GM23338 (cell line): ENCODE measurements at regions not wholly inside any gene's neighbourhood (a gene's known extent, or its start where the extent isn't known, plus 50 kb on each side); places are given as distances from the start of the nearest gene placed in this dataset.

ENCODE experiments used
- ATAC-seq: fragments of 200-7000 bp; cut with Tn5 transposase; 3 replicates; pipeline ENCODE4 v1.9.1; 2020
- DNase-seq: peaks from one replicate; pipeline ENCODE4 v3.0.0-alpha.2; 2015; ENCODE audit warnings: low spot score
- H2AFZ ChIP-seq: fragments of 200-600 bp; sonication (generic); 2 replicates; pipeline ENCODE4 v1.8.0; 2016; ENCODE audit warnings: antibody characterized with exemption, mild to moderate bottlenecking, moderate library complexity
- H3F3A ChIP-seq: fragments of 200-600 bp; sonication (generic); replicated peaks from 2 replicates; pipeline ENCODE4 v1.8.0; 2017; ENCODE audit warnings: antibody characterized with exemption, mixed run types, low read depth
- H3K27ac ChIP-seq: fragments of 200-600 bp; sonication (generic); 2 replicates; pipeline ENCODE4 v1.6.1; 2016; ENCODE audit warnings: low read depth
- H3K27me3 ChIP-seq: fragments of 200-600 bp; sonication (generic); 2 replicates; pipeline ENCODE4 v1.8.0; 2016; ENCODE audit warnings: mild to moderate bottlenecking, mixed run types, moderate library complexity; ENCODE audit not compliant: insufficient read depth
- H3K36me3 ChIP-seq: fragments of 200-600 bp; sonication (generic); 2 replicates; pipeline ENCODE4 v1.8.0; 2016; ENCODE audit warnings: mild to moderate bottlenecking; ENCODE audit not compliant: insufficient read depth
- H3K4me1 ChIP-seq: fragments of 200-600 bp; sonication (generic); 2 replicates; pipeline ENCODE4 v1.8.0; 2016; ENCODE audit warnings: mild to moderate bottlenecking, moderate library complexity; ENCODE audit not compliant: insufficient read depth
- H3K4me2 ChIP-seq: fragments of 200-600 bp; sonication (generic); 2 replicates; pipeline ENCODE4 v1.7.1; 2017; ENCODE audit warnings: mixed run types
- H3K4me3 ChIP-seq: fragments of 200-600 bp; sonication (generic); 2 replicates; pipeline ENCODE4 v1.6.1; 2016; ENCODE audit warnings: mixed run types
- H3K79me2 ChIP-seq: fragments of 200-600 bp; sonication (generic); replicated peaks from 2 replicates; pipeline ENCODE4 v1.8.0; 2017; ENCODE audit warnings: mild to moderate bottlenecking; ENCODE audit not compliant: insufficient read depth
- H3K9me2 ChIP-seq: fragments of 200-600 bp; sonication (generic); 2 replicates; pipeline ENCODE4 v1.8.0; 2017; ENCODE audit not compliant: insufficient read depth
- H4K20me1 ChIP-seq: fragments of 200-600 bp; sonication (generic); replicated peaks from 2 replicates; pipeline ENCODE4 v1.8.0; 2017; ENCODE audit warnings: mild to moderate bottlenecking; ENCODE audit not compliant: insufficient read depth
- H3K27ac Mint-ChIP-seq: 2 replicates; pipeline ENCODE4 v1.8.0; 2020; ENCODE audit warnings: inconsistent platforms, mild to moderate bottlenecking, moderate library complexity, mixed read lengths
- H3K27me3 Mint-ChIP-seq: 3 replicates; pipeline ENCODE4 v1.8.0; 2022; ENCODE audit warnings: low read depth, mild to moderate bottlenecking, moderate library complexity, mixed read lengths, inconsistent platforms; ENCODE audit not compliant: insufficient read depth, poor library complexity
- H3K36me3 Mint-ChIP-seq: 3 replicates; pipeline ENCODE4 v1.8.0; 2021; ENCODE audit warnings: low read depth, mild to moderate bottlenecking, inconsistent platforms, moderate library complexity, mixed read lengths
- H3K4me1 Mint-ChIP-seq: 3 replicates; pipeline ENCODE4 v1.8.0; 2020; ENCODE audit warnings: mild to moderate bottlenecking, inconsistent platforms, mixed read lengths
- H3K4me3 Mint-ChIP-seq: 3 replicates; pipeline ENCODE4 v1.8.0; 2021; ENCODE audit warnings: moderate library complexity, mild to moderate bottlenecking, inconsistent platforms, mixed read lengths
- H3K9me3 Mint-ChIP-seq: 3 replicates; pipeline ENCODE4 v1.8.0; 2020; ENCODE audit warnings: moderate library complexity, mild to moderate bottlenecking, inconsistent platforms, mixed read lengths
- CREB1 ChIP-seq: fragments of 250-450 bp; sonication (Bioruptor Pico); IDR thresholded peaks from 2 replicates; pipeline ENCODE4 v1.5.0; 2020; ENCODE audit warnings: low read depth, mild to moderate bottlenecking, moderate library complexity
- CTCF ChIP-seq, 2 experiments: fragments of 200-600 bp in 1 of 2; sonication (generic) in 1 of 2; conservative IDR thresholded peaks; 2 replicates each; pipeline versions ENCODE4 v1.5.1 to v1.6.1; 2016 to 2017; ENCODE audit warnings: antibody characterized with exemption in 2 of 2, low read depth in 2 of 2, mild to moderate bottlenecking in 2 of 2, moderate library complexity in 1 of 2
- EZH2 ChIP-seq: fragments of 200-600 bp; sonication (generic); IDR thresholded peaks from one replicate; pipeline ENCODE4 v1.8.0; 2017; ENCODE audit warnings: antibody characterized with exemption, mild to moderate bottlenecking, low read depth; ENCODE audit not compliant: unreplicated experiment
- EZH2phosphoT487 ChIP-seq: fragments of 200-600 bp; sonication (generic); IDR thresholded peaks from one replicate; pipeline ENCODE4 v1.8.1; 2018; ENCODE audit warnings: antibody characterized with exemption; ENCODE audit not compliant: unreplicated experiment
- NANOG ChIP-seq: IDR thresholded peaks from 2 replicates; pipeline ENCODE4 v1.6.1; 2016; ENCODE audit warnings: antibody characterized with exemption, borderline replicate concordance
- REST ChIP-seq: IDR thresholded peaks from one replicate; pipeline ENCODE4 v1.6.1; 2018; ENCODE audit warnings: antibody characterized with exemption; ENCODE audit not compliant: unreplicated experiment
- ZNF331 ChIP-seq: fragments of 250-450 bp; sonication (Bioruptor Pico); IDR thresholded peaks from 2 replicates; pipeline ENCODE4 v1.5.0; 2020; ENCODE audit warnings: low read depth, mild to moderate bottlenecking, moderate library complexity
- TF ChIP-seq, protein P1 (sequence below): fragments of 250-450 bp; sonication (Bioruptor Pico); IDR thresholded peaks from 2 replicates; pipeline ENCODE4 v1.5.0; 2020; ENCODE audit warnings: mild to moderate bottlenecking, moderate library complexity
- TF ChIP-seq, protein P2 (sequence below): IDR thresholded peaks from 2 replicates; pipeline ENCODE4 v1.6.1; 2016; ENCODE audit warnings: antibody characterized with exemption

GRCh38 chr1:102500758-102501157 lies 504.0 kb upstream of the OLFM3 start:
- Mint-ChIP-seq H3K27me3 (peaks cover 3% of the 10 kb centered on the region), H3K27ac (no peak overlapping the region), H3K4me3 (no peak overlapping the region), H3K9me3 (peaks cover 20% of the 10 kb centered on the region), H3K4me1 (no peaks in the 10 kb centered on the region; the same call in 2 of the 3 replicates), H3K36me3 (peaks cover 19% of the 10 kb centered on the region; the same call in 2 of the 3 replicates)
- TF ChIP-seq EZH2phosphoT487 (no peak), REST (no peak), CREB1 (CRISPR knock-in tag) (no peak), NANOG (no peak), ZNF331 (CRISPR knock-in tag) (no peak), CTCF (conservative IDR thresholded peaks at IDR 0.05; ENCODE audit: low read depth in 2 of 2) (no peak), EZH2 (no peak)
- TF ChIP-seq, protein P1, sequence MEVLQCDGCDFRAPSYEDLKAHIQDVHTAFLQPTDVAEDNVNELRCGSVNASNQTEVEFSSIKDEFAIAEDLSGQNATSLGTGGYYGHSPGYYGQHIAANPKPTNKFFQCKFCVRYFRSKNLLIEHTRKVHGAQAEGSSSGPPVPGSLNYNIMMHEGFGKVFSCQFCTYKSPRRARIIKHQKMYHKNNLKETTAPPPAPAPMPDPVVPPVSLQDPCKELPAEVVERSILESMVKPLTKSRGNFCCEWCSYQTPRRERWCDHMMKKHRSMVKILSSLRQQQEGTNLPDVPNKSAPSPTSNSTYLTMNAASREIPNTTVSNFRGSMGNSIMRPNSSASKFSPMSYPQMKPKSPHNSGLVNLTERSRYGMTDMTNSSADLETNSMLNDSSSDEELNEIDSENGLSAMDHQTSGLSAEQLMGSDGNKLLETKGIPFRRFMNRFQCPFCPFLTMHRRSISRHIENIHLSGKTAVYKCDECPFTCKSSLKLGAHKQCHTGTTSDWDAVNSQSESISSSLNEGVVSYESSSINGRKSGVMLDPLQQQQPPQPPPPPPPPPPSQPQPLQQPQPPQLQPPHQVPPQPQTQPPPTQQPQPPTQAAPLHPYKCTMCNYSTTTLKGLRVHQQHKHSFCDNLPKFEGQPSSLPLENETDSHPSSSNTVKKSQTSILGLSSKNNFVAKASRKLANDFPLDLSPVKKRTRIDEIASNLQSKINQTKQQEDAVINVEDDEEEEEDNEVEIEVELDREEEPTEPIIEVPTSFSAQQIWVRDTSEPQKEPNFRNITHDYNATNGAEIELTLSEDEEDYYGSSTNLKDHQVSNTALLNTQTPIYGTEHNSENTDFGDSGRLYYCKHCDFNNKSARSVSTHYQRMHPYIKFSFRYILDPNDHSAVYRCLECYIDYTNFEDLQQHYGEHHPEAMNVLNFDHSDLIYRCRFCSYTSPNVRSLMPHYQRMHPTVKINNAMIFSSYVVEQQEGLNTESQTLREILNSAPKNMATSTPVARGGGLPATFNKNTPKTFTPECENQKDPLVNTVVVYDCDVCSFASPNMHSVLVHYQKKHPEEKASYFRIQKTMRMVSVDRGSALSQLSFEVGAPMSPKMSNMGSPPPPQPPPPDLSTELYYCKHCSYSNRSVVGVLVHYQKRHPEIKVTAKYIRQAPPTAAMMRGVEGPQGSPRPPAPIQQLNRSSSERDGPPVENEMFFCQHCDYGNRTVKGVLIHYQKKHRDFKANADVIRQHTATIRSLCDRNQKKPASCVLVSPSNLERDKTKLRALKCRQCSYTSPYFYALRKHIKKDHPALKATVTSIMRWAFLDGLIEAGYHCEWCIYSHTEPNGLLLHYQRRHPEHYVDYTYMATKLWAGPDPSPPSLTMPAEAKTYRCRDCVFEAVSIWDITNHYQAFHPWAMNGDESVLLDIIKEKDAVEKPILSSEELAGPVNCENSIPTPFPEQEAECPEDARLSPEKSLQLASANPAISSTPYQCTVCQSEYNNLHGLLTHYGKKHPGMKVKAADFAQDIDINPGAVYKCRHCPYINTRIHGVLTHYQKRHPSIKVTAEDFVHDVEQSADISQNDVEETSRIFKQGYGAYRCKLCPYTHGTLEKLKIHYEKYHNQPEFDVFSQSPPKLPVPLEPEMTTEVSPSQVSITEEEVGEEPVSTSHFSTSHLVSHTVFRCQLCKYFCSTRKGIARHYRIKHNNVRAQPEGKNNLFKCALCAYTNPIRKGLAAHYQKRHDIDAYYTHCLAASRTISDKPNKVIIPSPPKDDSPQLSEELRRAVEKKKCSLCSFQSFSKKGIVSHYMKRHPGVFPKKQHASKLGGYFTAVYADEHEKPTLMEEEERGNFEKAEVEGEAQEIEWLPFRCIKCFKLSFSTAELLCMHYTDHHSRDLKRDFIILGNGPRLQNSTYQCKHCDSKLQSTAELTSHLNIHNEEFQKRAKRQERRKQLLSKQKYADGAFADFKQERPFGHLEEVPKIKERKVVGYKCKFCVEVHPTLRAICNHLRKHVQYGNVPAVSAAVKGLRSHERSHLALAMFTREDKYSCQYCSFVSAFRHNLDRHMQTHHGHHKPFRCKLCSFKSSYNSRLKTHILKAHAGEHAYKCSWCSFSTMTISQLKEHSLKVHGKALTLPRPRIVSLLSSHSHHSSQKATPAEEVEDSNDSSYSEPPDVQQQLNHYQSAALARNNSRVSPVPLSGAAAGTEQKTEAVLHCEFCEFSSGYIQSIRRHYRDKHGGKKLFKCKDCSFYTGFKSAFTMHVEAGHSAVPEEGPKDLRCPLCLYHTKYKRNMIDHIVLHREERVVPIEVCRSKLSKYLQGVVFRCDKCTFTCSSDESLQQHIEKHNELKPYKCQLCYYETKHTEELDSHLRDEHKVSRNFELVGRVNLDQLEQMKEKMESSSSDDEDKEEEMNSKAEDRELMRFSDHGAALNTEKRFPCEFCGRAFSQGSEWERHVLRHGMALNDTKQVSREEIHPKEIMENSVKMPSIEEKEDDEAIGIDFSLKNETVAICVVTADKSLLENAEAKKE (CRISPR knock-in tag): no peak
- TF ChIP-seq, protein P2, sequence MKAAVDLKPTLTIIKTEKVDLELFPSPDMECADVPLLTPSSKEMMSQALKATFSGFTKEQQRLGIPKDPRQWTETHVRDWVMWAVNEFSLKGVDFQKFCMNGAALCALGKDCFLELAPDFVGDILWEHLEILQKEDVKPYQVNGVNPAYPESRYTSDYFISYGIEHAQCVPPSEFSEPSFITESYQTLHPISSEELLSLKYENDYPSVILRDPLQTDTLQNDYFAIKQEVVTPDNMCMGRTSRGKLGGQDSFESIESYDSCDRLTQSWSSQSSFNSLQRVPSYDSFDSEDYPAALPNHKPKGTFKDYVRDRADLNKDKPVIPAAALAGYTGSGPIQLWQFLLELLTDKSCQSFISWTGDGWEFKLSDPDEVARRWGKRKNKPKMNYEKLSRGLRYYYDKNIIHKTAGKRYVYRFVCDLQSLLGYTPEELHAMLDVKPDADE: no peak
- no peak for ATAC-seq
- H3K4me3 ChIP-seq: no peak overlapping the region
- H3K79me2 ChIP-seq: no peaks in the 10 kb centered on the region
- 0 out of 2 replicates have a peak, but pooled peaks cover 2% of the 10 kb centered on the region for H3K4me1 ChIP-seq
- peaks cover 6% of the 10 kb centered on the region; the same call in 1 of the 2 replicates for H3K9me2 ChIP-seq
- no peaks in the 10 kb centered on the region for H3K27me3 ChIP-seq
- H2AFZ ChIP-seq: no peak overlapping the region
- H3K36me3 ChIP-seq: no peaks in the 10 kb centered on the region
- no peak overlapping the region for H3K4me2 ChIP-seq
- DNase-seq: no peak
- H4K20me1 ChIP-seq: no peaks in the 10 kb centered on the region
- H3F3A ChIP-seq: no peaks in the 10 kb centered on the region
- no peak overlapping the region for H3K27ac ChIP-seq
